ENCODE measurements at regions not wholly inside any gene's neighbourhood (a gene's known extent, or its start where the extent isn't known, plus 50 kb on each side); places are given as distances from the start of the nearest gene placed in this dataset.

GRCh38 chr11:21635394-21636145, 557.3 kb upstream of the ANO5 start (continued):
- TF ChIP-seq, protein P1, sequence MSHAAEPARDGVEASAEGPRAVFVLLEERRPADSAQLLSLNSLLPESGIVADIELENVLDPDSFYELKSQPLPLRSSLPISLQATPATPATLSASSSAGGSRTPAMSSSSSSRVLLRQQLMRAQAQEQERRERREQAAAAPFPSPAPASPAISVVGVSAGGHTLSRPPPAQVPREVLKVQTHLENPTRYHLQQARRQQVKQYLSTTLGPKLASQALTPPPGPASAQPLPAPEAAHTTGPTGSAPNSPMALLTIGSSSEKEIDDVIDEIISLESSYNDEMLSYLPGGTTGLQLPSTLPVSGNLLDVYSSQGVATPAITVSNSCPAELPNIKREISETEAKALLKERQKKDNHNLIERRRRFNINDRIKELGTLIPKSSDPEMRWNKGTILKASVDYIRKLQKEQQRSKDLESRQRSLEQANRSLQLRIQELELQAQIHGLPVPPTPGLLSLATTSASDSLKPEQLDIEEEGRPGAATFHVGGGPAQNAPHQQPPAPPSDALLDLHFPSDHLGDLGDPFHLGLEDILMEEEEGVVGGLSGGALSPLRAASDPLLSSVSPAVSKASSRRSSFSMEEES (CRISPR knock-in tag; IDR thresholded peaks at IDR 0.05) = no peak
- TF ChIP-seq ZNF324 (CRISPR knock-in tag; IDR thresholded peaks at IDR 0.05) = no peak
- TF ChIP-seq PCBP1 (IDR thresholded peaks at IDR 0.05; ENCODE audit: low read depth, low read length, poor library complexity, severe bottlenecking) = no peak
- TF ChIP-seq TBP (optimal IDR thresholded peaks at IDR 0.05; ENCODE audit: low read depth, low read length) = no peak
- no peak for TF ChIP-seq ZEB2 (IDR thresholded peaks at IDR 0.05)
- no peak for TF ChIP-seq ZNF766 (CRISPR knock-in tag; conservative IDR thresholded peaks at IDR 0.05)

- ATAC-seq = no peak
- in situ Hi-C loops (cut with MboI) = no loop called here
- Histone ChIP-seq H3K36me3 (ENCODE audit: control insufficient read depth, insufficient read depth, low read length) (no peaks in the 10 kb centered on the region), H3K79me2 (ENCODE audit: control insufficient read depth, insufficient read depth, low read length) (no peaks in the 10 kb centered on the region), H3K9ac (ENCODE audit: insufficient read depth in 1 of 2, low read depth in 2 of 2, low read length in 2 of 2) (no peak overlapping the region), H3K4me3 (no peak overlapping the region), H2AFZ (ENCODE audit: low read depth, low read length) (no peak overlapping the region), H4K20me1 (replicated peaks; ENCODE audit: control insufficient read depth, insufficient read depth, low read length) (no peaks in the 10 kb centered on the region), H3K4me2 (ENCODE audit: insufficient read depth, low read length) (no peak overlapping the region), H3K9me3 (replicated peaks; ENCODE audit: control insufficient read depth, insufficient read depth, low read depth, low read length) (no peaks in the 10 kb centered on the region), H3K27me3 (ENCODE audit: control insufficient read depth in 2 of 2, insufficient read depth in 2 of 2, low read length in 2 of 2) (no peaks in the 10 kb centered on the region), H3K9me1 (ENCODE audit: control insufficient read depth, insufficient read depth, low read length) (no peaks in the 10 kb centered on the region), H3K27ac (ENCODE audit: extremely low read depth, low read depth, low read length) (no peak overlapping the region), H3K4me1 (replicated peaks in 1 of 2; ENCODE audit: control insufficient read depth in 2 of 2, insufficient read depth in 2 of 2, low read length in 2 of 2) (no peaks in the 10 kb centered on the region)
- intact Hi-C loops (cut with micrococcal nuclease) = no loop called here
- FAIRE-seq = no peak
- TF ChIP-seq NFYB (IDR thresholded peaks at IDR 0.05; ENCODE audit: extremely low read depth, insufficient read length) (no peak), ZNF511 (CRISPR knock-in tag; IDR thresholded peaks at IDR 0.05) (no peak)
- TF ChIP-seq, protein P2, sequence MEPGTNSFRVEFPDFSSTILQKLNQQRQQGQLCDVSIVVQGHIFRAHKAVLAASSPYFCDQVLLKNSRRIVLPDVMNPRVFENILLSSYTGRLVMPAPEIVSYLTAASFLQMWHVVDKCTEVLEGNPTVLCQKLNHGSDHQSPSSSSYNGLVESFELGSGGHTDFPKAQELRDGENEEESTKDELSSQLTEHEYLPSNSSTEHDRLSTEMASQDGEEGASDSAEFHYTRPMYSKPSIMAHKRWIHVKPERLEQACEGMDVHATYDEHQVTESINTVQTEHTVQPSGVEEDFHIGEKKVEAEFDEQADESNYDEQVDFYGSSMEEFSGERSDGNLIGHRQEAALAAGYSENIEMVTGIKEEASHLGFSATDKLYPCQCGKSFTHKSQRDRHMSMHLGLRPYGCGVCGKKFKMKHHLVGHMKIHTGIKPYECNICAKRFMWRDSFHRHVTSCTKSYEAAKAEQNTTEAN (CRISPR knock-in tag; IDR thresholded peaks at IDR 0.05) = no peak
- BruUV-seq (replicated peaks) = no TSS peak
- POLR2A ChIA-PET = no interaction called here
- no peak for DNase-seq (ENCODE audit: extremely low read depth in 1 of 4, low spot score in 3 of 4)
- CTCF ChIA-PET (ENCODE audit: low intra/inter-chr PET ratio) = no interaction called here
These were observed 556.3 kb upstream of the ANO5 start for GRCh38 chr11:21636561-21636960.
